SK-N-DZ (cell line): ENCODE measurements at regions not wholly inside any gene's neighbourhood (a gene's known extent, or its start where the extent isn't known, plus 50 kb on each side); places are given as distances from the start of the nearest gene placed in this dataset.

Experiments
- DNase-seq: peaks from one replicate; pipeline ENCODE4 v3.0.0-alpha.2; 2015; ENCODE audit warnings: low spot score

GRCh38 chr14:66066981-66067776 lies 419.0 kb upstream of the CCDC196 start:
- no peak for DNase-seq

- no peak for DNase-seq
Observed at GRCh38 chr14:66069036-66069435, 417.1 kb upstream of the CCDC196 start.

- no peak for DNase-seq
Observed at GRCh38 chr14:66069830-66070541, 416.2 kb upstream of the CCDC196 start.

GRCh38 chr14:66070542-66071319 lies 415.4 kb upstream of the CCDC196 start:
- DNase-seq = peak; percentile 29

GRCh38 chr14:66072190-66073084 lies 413.7 kb upstream of the CCDC196 start:
- no peak for DNase-seq

- peak; percentile 16 for DNase-seq
Observed at GRCh38 chr14:66074537-66074936, 411.6 kb upstream of the CCDC196 start.

- no peak for DNase-seq
Observed at GRCh38 chr14:66076176-66076575, 410.0 kb upstream of the CCDC196 start.

GRCh38 chr14:66078006-66078405 lies 408.2 kb upstream of the CCDC196 start:
- no peak for DNase-seq

- no peak for DNase-seq
Observed at GRCh38 chr14:66081594-66082376, 404.4 kb upstream of the CCDC196 start.

- no peak for DNase-seq
Observed at GRCh38 chr14:66085224-66085623, 400.9 kb upstream of the CCDC196 start.

- DNase-seq = no peak
Observed at GRCh38 chr14:66085665-66086064, 400.5 kb upstream of the CCDC196 start.

- no peak for DNase-seq
Observed at GRCh38 chr14:66087231-66087630, 398.9 kb upstream of the CCDC196 start.

- no peak for DNase-seq
Observed at GRCh38 chr14:66088656-66089055, 397.5 kb upstream of the CCDC196 start.

- no peak for DNase-seq
Observed at GRCh38 chr14:66092206-66092605, 394.0 kb upstream of the CCDC196 start.

- no peak for DNase-seq
Observed at GRCh38 chr14:66092748-66093147, 393.4 kb upstream of the CCDC196 start.

- DNase-seq = no peak
Observed at GRCh38 chr14:66094001-66094727, 392.0 kb upstream of the CCDC196 start.

GRCh38 chr14:66099451-66099850 lies 386.7 kb upstream of the CCDC196 start:
- no peak for DNase-seq

- DNase-seq = no peak
Observed at GRCh38 chr14:66099931-66100330, 386.2 kb upstream of the CCDC196 start.

- no peak for DNase-seq
Observed at GRCh38 chr14:66101662-66102061, 384.5 kb upstream of the CCDC196 start.

GRCh38 chr14:66104486-66104885 lies 381.7 kb upstream of the CCDC196 start:
- DNase-seq = no peak
